ENCODE measurements at regions not wholly inside any gene's neighbourhood (a gene's known extent, or its start where the extent isn't known, plus 50 kb on each side); places are given as distances from the start of the nearest gene placed in this dataset.

GRCh38 chr6:47380251-47380650, 70.5 kb upstream of the TNFRSF21 start:
- no peaks in the 10 kb centered on the region for H3K9me3 ChIP-seq (ENCODE audit: control insufficient read depth, insufficient read depth, low read length)
- H3K27ac ChIP-seq (ENCODE audit: low read depth, low read length), result no peak overlapping the region
- H3K36me3 ChIP-seq (ENCODE audit: control insufficient read depth, insufficient read depth, low read length), result no peaks in the 10 kb centered on the region
- H3K9ac ChIP-seq (ENCODE audit: low read depth, low read length), result no peak overlapping the region
- no peak overlapping the region for H3K4me3 ChIP-seq (ENCODE audit: low read depth, low read length)
- no peaks in the 10 kb centered on the region for H3K4me1 ChIP-seq (ENCODE audit: control insufficient read depth, insufficient read depth, low read length)
- H3K27me3 ChIP-seq (ENCODE audit: control insufficient read depth, insufficient read depth, low read length), result no peaks in the 10 kb centered on the region

GRCh38 chr6:47381036-47381435, 71.3 kb upstream of the TNFRSF21 start:
- H3K4me1 ChIP-seq (ENCODE audit: control insufficient read depth, insufficient read depth, low read length), result no peaks in the 10 kb centered on the region
- no peaks in the 10 kb centered on the region for H3K36me3 ChIP-seq (ENCODE audit: control insufficient read depth, insufficient read depth, low read length)
- no peaks in the 10 kb centered on the region for H3K27me3 ChIP-seq (ENCODE audit: control insufficient read depth, insufficient read depth, low read length)
- no peak overlapping the region for H3K27ac ChIP-seq (ENCODE audit: low read depth, low read length)
- no peak overlapping the region for H3K4me3 ChIP-seq (ENCODE audit: low read depth, low read length)
- H3K9me3 ChIP-seq (ENCODE audit: control insufficient read depth, insufficient read depth, low read length), result no peaks in the 10 kb centered on the region
- no peak overlapping the region for H3K9ac ChIP-seq (ENCODE audit: low read depth, low read length)

- Histone ChIP-seq H3K36me3 (ENCODE audit: control insufficient read depth, insufficient read depth, low read length) (no peaks in the 10 kb centered on the region), H3K9ac (ENCODE audit: low read depth, low read length) (no peak overlapping the region), H3K4me3 (ENCODE audit: low read depth, low read length) (no peak overlapping the region), H3K9me3 (ENCODE audit: control insufficient read depth, insufficient read depth, low read length) (no peaks in the 10 kb centered on the region), H3K27ac (ENCODE audit: low read depth, low read length) (no peak overlapping the region), H3K4me1 (ENCODE audit: control insufficient read depth, insufficient read depth, low read length) (no peaks in the 10 kb centered on the region), H3K27me3 (ENCODE audit: control insufficient read depth, insufficient read depth, low read length) (no peaks in the 10 kb centered on the region)
Observed at GRCh38 chr6:47383360-47383759, 73.7 kb upstream of the TNFRSF21 start.

- H3K27me3 ChIP-seq (ENCODE audit: control insufficient read depth, insufficient read depth, low read length), result no peaks in the 10 kb centered on the region
- H3K9me3 ChIP-seq (ENCODE audit: control insufficient read depth, insufficient read depth, low read length), result no peaks in the 10 kb centered on the region
- H3K4me1 ChIP-seq (ENCODE audit: control insufficient read depth, insufficient read depth, low read length), result no peaks in the 10 kb centered on the region
- H3K4me3 ChIP-seq (ENCODE audit: low read depth, low read length), result no peak overlapping the region
- no peak overlapping the region for H3K27ac ChIP-seq (ENCODE audit: low read depth, low read length)
- no peak overlapping the region for H3K9ac ChIP-seq (ENCODE audit: low read depth, low read length)
- no peaks in the 10 kb centered on the region for H3K36me3 ChIP-seq (ENCODE audit: control insufficient read depth, insufficient read depth, low read length)
Observed at GRCh38 chr6:47391675-47392074, 82.0 kb upstream of the TNFRSF21 start.

GRCh38 chr6:47392251-47392650, 82.5 kb upstream of the TNFRSF21 start:
- Histone ChIP-seq H3K9ac (ENCODE audit: low read depth, low read length) (no peak overlapping the region), H3K4me1 (ENCODE audit: control insufficient read depth, insufficient read depth, low read length) (no peaks in the 10 kb centered on the region), H3K27me3 (ENCODE audit: control insufficient read depth, insufficient read depth, low read length) (no peaks in the 10 kb centered on the region), H3K9me3 (ENCODE audit: control insufficient read depth, insufficient read depth, low read length) (no peaks in the 10 kb centered on the region), H3K27ac (ENCODE audit: low read depth, low read length) (no peak overlapping the region), H3K4me3 (ENCODE audit: low read depth, low read length) (no peak overlapping the region), H3K36me3 (ENCODE audit: control insufficient read depth, insufficient read depth, low read length) (no peaks in the 10 kb centered on the region)

GRCh38 chr6:47396401-47397069, 81.1 kb upstream of the CD2AP start:
- H3K9ac ChIP-seq (ENCODE audit: low read depth, low read length), result no peak overlapping the region
- H3K9me3 ChIP-seq (ENCODE audit: control insufficient read depth, insufficient read depth, low read length), result no peaks in the 10 kb centered on the region
- H3K4me1 ChIP-seq (ENCODE audit: control insufficient read depth, insufficient read depth, low read length), result no peaks in the 10 kb centered on the region
- no peak overlapping the region for H3K27ac ChIP-seq (ENCODE audit: low read depth, low read length)
- H3K27me3 ChIP-seq (ENCODE audit: control insufficient read depth, insufficient read depth, low read length), result no peaks in the 10 kb centered on the region
- no peak overlapping the region for H3K4me3 ChIP-seq (ENCODE audit: low read depth, low read length)
- H3K36me3 ChIP-seq (ENCODE audit: control insufficient read depth, insufficient read depth, low read length), result no peaks in the 10 kb centered on the region

- Histone ChIP-seq H3K4me3 (ENCODE audit: low read depth, low read length) (no peak overlapping the region), H3K4me1 (ENCODE audit: control insufficient read depth, insufficient read depth, low read length) (0 out of 2 replicates have a peak, but pooled peaks cover 3% of the 10 kb centered on the region), H3K27me3 (ENCODE audit: control insufficient read depth, insufficient read depth, low read length) (no peaks in the 10 kb centered on the region), H3K27ac (ENCODE audit: low read depth, low read length) (no peak overlapping the region), H3K9me3 (ENCODE audit: control insufficient read depth, insufficient read depth, low read length) (no peaks in the 10 kb centered on the region), H3K36me3 (ENCODE audit: control insufficient read depth, insufficient read depth, low read length) (no peaks in the 10 kb centered on the region), H3K9ac (ENCODE audit: low read depth, low read length) (no peak overlapping the region)
Observed at GRCh38 chr6:47400581-47400980, 77.0 kb upstream of the CD2AP start.

- H3K4me1 ChIP-seq (ENCODE audit: control insufficient read depth, insufficient read depth, low read length), result 0 out of 2 replicates have a peak, but pooled peaks cover 3% of the 10 kb centered on the region
- no peaks in the 10 kb centered on the region for H3K9me3 ChIP-seq (ENCODE audit: control insufficient read depth, insufficient read depth, low read length)
- no peak overlapping the region for H3K4me3 ChIP-seq (ENCODE audit: low read depth, low read length)
- no peak overlapping the region for H3K9ac ChIP-seq (ENCODE audit: low read depth, low read length)
- H3K27me3 ChIP-seq (ENCODE audit: control insufficient read depth, insufficient read depth, low read length), result no peaks in the 10 kb centered on the region
- H3K36me3 ChIP-seq (ENCODE audit: control insufficient read depth, insufficient read depth, low read length), result no peaks in the 10 kb centered on the region
- H3K27ac ChIP-seq (ENCODE audit: low read depth, low read length), result no peak overlapping the region
Observed at GRCh38 chr6:47402081-47402480, 75.5 kb upstream of the CD2AP start.

- Histone ChIP-seq H3K9ac (ENCODE audit: low read depth, low read length) (no peak overlapping the region), H3K36me3 (ENCODE audit: control insufficient read depth, insufficient read depth, low read length) (no peaks in the 10 kb centered on the region), H3K4me1 (ENCODE audit: control insufficient read depth, insufficient read depth, low read length) (0 out of 2 replicates have a peak, but pooled peaks cover 3% of the 10 kb centered on the region), H3K27ac (ENCODE audit: low read depth, low read length) (no peak overlapping the region), H3K4me3 (ENCODE audit: low read depth, low read length) (no peak overlapping the region), H3K27me3 (ENCODE audit: control insufficient read depth, insufficient read depth, low read length) (no peaks in the 10 kb centered on the region), H3K9me3 (ENCODE audit: control insufficient read depth, insufficient read depth, low read length) (no peaks in the 10 kb centered on the region)
Observed at GRCh38 chr6:47403056-47403455, 74.5 kb upstream of the CD2AP start.

- Histone ChIP-seq H3K9ac (ENCODE audit: low read depth, low read length) (no peak overlapping the region), H3K27me3 (ENCODE audit: control insufficient read depth, insufficient read depth, low read length) (no peaks in the 10 kb centered on the region), H3K27ac (ENCODE audit: low read depth, low read length) (no peak overlapping the region), H3K4me3 (ENCODE audit: low read depth, low read length) (no peak overlapping the region), H3K9me3 (ENCODE audit: control insufficient read depth, insufficient read depth, low read length) (no peaks in the 10 kb centered on the region), H3K4me1 (ENCODE audit: control insufficient read depth, insufficient read depth, low read length) (0 out of 2 replicates have a peak, but pooled peaks cover 3% of the 10 kb centered on the region), H3K36me3 (ENCODE audit: control insufficient read depth, insufficient read depth, low read length) (no peaks in the 10 kb centered on the region)
Observed at GRCh38 chr6:47403801-47404200, 73.8 kb upstream of the CD2AP start.

- no peak overlapping the region for H3K4me3 ChIP-seq (ENCODE audit: low read depth, low read length)
- H3K9ac ChIP-seq (ENCODE audit: low read depth, low read length), result no peak overlapping the region
- 0 out of 2 replicates have a peak, but pooled peaks cover 3% of the 10 kb centered on the region for H3K4me1 ChIP-seq (ENCODE audit: control insufficient read depth, insufficient read depth, low read length)
- no peak overlapping the region for H3K27ac ChIP-seq (ENCODE audit: low read depth, low read length)
- no peaks in the 10 kb centered on the region for H3K36me3 ChIP-seq (ENCODE audit: control insufficient read depth, insufficient read depth, low read length)
- H3K27me3 ChIP-seq (ENCODE audit: control insufficient read depth, insufficient read depth, low read length), result no peaks in the 10 kb centered on the region
- H3K9me3 ChIP-seq (ENCODE audit: control insufficient read depth, insufficient read depth, low read length), result no peaks in the 10 kb centered on the region
Observed at GRCh38 chr6:47404435-47404834, 73.2 kb upstream of the CD2AP start.
